B cell (primary cell): ENCODE measurements at regions not wholly inside any gene's neighbourhood (a gene's known extent, or its start where the extent isn't known, plus 50 kb on each side); places are given as distances from the start of the nearest gene placed in this dataset.

Experiments used
- ATAC-seq: fragments of 200-7000 bp; cut with Tn5 transposase; one replicate; pipeline ENCODE4 v1.10.0; 2021; ENCODE audit warnings: low read depth, mild to moderate bottlenecking, moderate number of reproducible peaks, moderate library complexity
- CTCF ChIA-PET: fragments of 350-600 bp; sonication (Branson Sonifier 250); formaldehyde crosslinking; loops from one replicate; lab custom pipeline; 2021; ENCODE audit warnings: antibody characterized with exemption, inconsistent platforms; lab: Charles Lee
- POLR2A ChIA-PET: fragments of 350-600 bp; sonication (Branson Sonifier 250); formaldehyde crosslinking; loops from one replicate; lab custom pipeline; 2021; ENCODE audit warnings: antibody characterized with exemption; lab: Charles Lee
- DNase-seq: peaks from one replicate; pipeline ENCODE4 v3.0.0; 2013
- H2AFZ ChIP-seq: 2 replicates; pipeline ENCODE4 v1.6.1; 2012; ENCODE audit warnings: mild to moderate bottlenecking, low read depth, low read length; ENCODE audit not compliant: insufficient read depth, poor library complexity, severe bottlenecking
- H3K27ac ChIP-seq, 2 donors: 1 replicate in 1 of 2; 2 replicates in 1 of 2; pipeline ENCODE4 v1.5.1; 2012 to 2013; ENCODE audit warnings: low read length in 2 of 2, mild to moderate bottlenecking in 2 of 2, moderate library complexity in 1 of 2
- H3K27me3 ChIP-seq, 4 experiments: fragments of 200-600 bp in 1 of 4; sonication (generic) in 1 of 4; replicated peaks in 1 of 4; 1 replicate in 2 of 4; 2 replicates in 2 of 4; pipeline versions ENCODE4 v1.6.1 to v1.7.0; 2013 to 2016; ENCODE audit warnings: low read length in 3 of 4, mild to moderate bottlenecking in 2 of 4, mixed read lengths in 1 of 4, moderate library complexity in 1 of 4; ENCODE audit not compliant: insufficient read depth in 4 of 4, control insufficient read depth in 3 of 4; ENCODE audit errors: control extremely low read depth in 1 of 4
- H3K36me3 ChIP-seq, 2 experiments: replicated peaks in 1 of 2; 1 replicate in 1 of 2; 2 replicates in 1 of 2; pipeline versions ENCODE4 v1.6.1 to v1.7.1; 2013; ENCODE audit warnings: low read length in 1 of 2; ENCODE audit not compliant: insufficient read depth in 2 of 2, control insufficient read depth in 1 of 2; ENCODE audit errors: control extremely low read depth in 1 of 2, extremely low read depth in 1 of 2
- H3K4me1 ChIP-seq, 2 donors: fragments of 200-600 bp in 1 of 2; sonication (generic) in 1 of 2; 1 replicate in 1 of 2; 2 replicates in 1 of 2; pipeline versions ENCODE4 v1.5.1 to v1.6.1; 2013 to 2017; ENCODE audit warnings: low read length in 2 of 2; ENCODE audit not compliant: control insufficient read depth in 2 of 2, insufficient read depth in 2 of 2
- H3K4me2 ChIP-seq: replicated peaks from 2 replicates; pipeline ENCODE3; 2012; ENCODE audit warnings: mild to moderate bottlenecking, low read depth, low read length; ENCODE audit not compliant: poor library complexity, severe bottlenecking
- H3K4me3 ChIP-seq, 5 experiments: fragments of 200-600 bp in 1 of 5; sonication (generic) in 1 of 5; 1 replicate in 3 of 5; 2 replicates in 2 of 5; pipeline versions ENCODE4 v1.5.1 to v1.7.0; 2011 to 2016; ENCODE audit warnings: low read length in 4 of 5, mild to moderate bottlenecking in 4 of 5, low read depth in 2 of 5, control low read depth in 1 of 5, moderate library complexity in 1 of 5; ENCODE audit not compliant: insufficient read depth in 1 of 5; ENCODE audit errors: control extremely low read depth in 1 of 5, extremely low read depth in 1 of 5
- H3K79me2 ChIP-seq: fragments of 200-600 bp; sonication (generic); one replicate; pipeline ENCODE4 v1.6.0; 2016; ENCODE audit warnings: low read length; ENCODE audit not compliant: control insufficient read depth, insufficient read depth
- H3K9ac ChIP-seq: fragments of 200-600 bp; sonication (generic); 2 replicates; pipeline ENCODE4 v1.6.1; 2017; ENCODE audit warnings: mild to moderate bottlenecking, low read length, moderate library complexity
- H3K9me3 ChIP-seq, 3 donors: one replicate each; pipeline versions ENCODE4 v1.6.1 to v1.7.1; 2013; ENCODE audit warnings: low read length in 2 of 3; ENCODE audit not compliant: control insufficient read depth in 2 of 3, insufficient read depth in 1 of 3; ENCODE audit errors: control extremely low read depth in 1 of 3
- H4K20me1 ChIP-seq: 2 replicates; pipeline ENCODE4 v1.6.0; 2012; ENCODE audit warnings: mild to moderate bottlenecking, low read length; ENCODE audit not compliant: insufficient read depth, control insufficient read depth, poor library complexity, severe bottlenecking
- H3K27ac Mint-ChIP-seq: one replicate; pipeline ENCODE4 v1.8.0; 2021; ENCODE audit warnings: mixed read lengths
- H3K27me3 Mint-ChIP-seq: one replicate; pipeline ENCODE4 v1.8.0; 2021; ENCODE audit warnings: mixed read lengths
- H3K4me1 Mint-ChIP-seq: one replicate; pipeline ENCODE4 v1.8.0; 2021; ENCODE audit warnings: mixed read lengths
- H3K4me3 Mint-ChIP-seq: one replicate; pipeline ENCODE4 v1.8.0; 2021; ENCODE audit warnings: mixed read lengths
- H3K9me3 Mint-ChIP-seq: one replicate; pipeline ENCODE4 v1.8.0; 2022; ENCODE audit warnings: mixed read lengths; ENCODE audit not compliant: insufficient read depth
- CTCF ChIP-seq: fragments of 200-600 bp; IDR thresholded peaks from one replicate; pipeline ENCODE4 v1.8.0; 2022; ENCODE audit warnings: antibody characterized with exemption, mild to moderate bottlenecking
- EZH2 ChIP-seq: IDR thresholded peaks from 2 replicates; pipeline ENCODE4 v1.6.1; 2012; ENCODE audit warnings: borderline replicate concordance, low read depth, mild to moderate bottlenecking, moderate library complexity, low read length; ENCODE audit not compliant: insufficient read depth, poor library complexity, severe bottlenecking
- WGBS: methylation state at CpG from one replicate; pipeline ENCODE4 v1.1.5; 2013; ENCODE audit warnings: missing lambda C conversion rate; ENCODE audit not compliant: insufficient coverage; 5-methylcytosine and 5-hydroxymethylcytosine counted together
- intact Hi-C: fragments of 100-400 bp; cut with micrococcal nuclease; formaldehyde crosslinking; loops from one replicate; pipeline ENCODE4 v1.10.0; 2022

- CTCF ChIA-PET = no interaction called here
- ATAC-seq (no peak), DNase-seq (no peak)
- Histone ChIP-seq H3K36me3 (no peaks in the 10 kb centered on the region), H2AFZ (no peak overlapping the region), H3K79me2 (no peaks in the 10 kb centered on the region), H4K20me1 (no peaks in the 10 kb centered on the region), H3K27ac (no peak overlapping the region), H3K4me2 (no peak overlapping the region), H3K27me3 (peaks cover 0 to 7% (median 0%) of the 10 kb centered on the region in 4 experiments), H3K4me3 (no peak overlapping the region), H3K9ac (no peak overlapping the region), H3K9me3 (peaks cover 0 to 6% (median 0%) of the 10 kb centered on the region in 3 donors), H3K4me1 (no peaks in the 10 kb centered on the region)
- Mint-ChIP-seq H3K27me3 (peaks cover 8% of the 10 kb centered on the region), H3K4me3 (no peak overlapping the region), H3K9me3 (no peaks in the 10 kb centered on the region), H3K27ac (no peak overlapping the region), H3K4me1 (no peaks in the 10 kb centered on the region)
- POLR2A ChIA-PET = no interaction called here
- TF ChIP-seq CTCF (no peak), EZH2 (no peak)
- no CpG with 5 or more reads among the region's 1 CpG for WGBS
- intact Hi-C loops = no loop called here
Observed at GRCh38 chr9:113721856-113722255, 154.3 kb upstream of the ZNF618 start.

DNA sequence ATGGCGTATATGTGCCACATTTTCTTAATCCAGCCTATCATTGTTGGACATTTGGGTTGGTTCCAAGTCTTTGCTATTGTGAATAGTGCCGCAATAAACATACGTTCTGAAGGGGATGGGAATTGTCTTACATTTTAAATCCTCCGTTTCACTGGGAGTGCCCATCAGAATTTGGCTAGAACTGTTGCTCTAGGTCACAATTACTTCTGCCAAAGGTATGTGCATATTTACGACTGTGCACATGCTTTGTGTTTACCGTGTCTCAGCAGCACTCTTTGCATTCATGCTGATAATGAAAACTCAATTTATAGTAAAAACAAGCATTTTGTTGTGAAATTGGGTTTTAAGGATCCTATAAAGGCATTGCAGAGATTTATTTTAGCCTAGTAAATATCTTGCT, 151.9 kb upstream of the ZNF618 start:
- ChIA-PET CTCF (no interaction called here), POLR2A (no interaction called here)
- Histone ChIP-seq H3K9me3 (peaks cover 0 to 17% (median 3%) of the 10 kb centered on the region in 3 donors), H3K4me3 (no peak overlapping the region), H3K4me2 (no peak overlapping the region), H3K9ac (no peak overlapping the region), H3K4me1 (no peaks in the 10 kb centered on the region), H3K27ac (no peak overlapping the region), H3K27me3 (peaks cover 0 to 4% (median 0%) of the 10 kb centered on the region in 4 experiments), H3K79me2 (no peaks in the 10 kb centered on the region), H4K20me1 (no peaks in the 10 kb centered on the region), H2AFZ (no peak overlapping the region), H3K36me3 (no peaks in the 10 kb centered on the region)
- no peak for DNase-seq
- no peaks in the 10 kb centered on the region for H3K9me3 Mint-ChIP-seq
- peaks cover 5% of the 10 kb centered on the region for H3K27me3 Mint-ChIP-seq
- H3K4me1 Mint-ChIP-seq = no peaks in the 10 kb centered on the region
- no CpG with 5 or more reads among the region's 6 CpGs for WGBS
- H3K4me3 Mint-ChIP-seq = no peak overlapping the region
- no peak for TF ChIP-seq CTCF
- no peak for TF ChIP-seq EZH2
- no peak overlapping the region for H3K27ac Mint-ChIP-seq
- intact Hi-C loops = no loop called here
- no peak for ATAC-seq
